Karpas-422 (cell line): ENCODE measurements at regions not wholly inside any gene's neighbourhood (a gene's known extent, or its start where the extent isn't known, plus 50 kb on each side); places are given as distances from the start of the nearest gene placed in this dataset.

Source experiments
- DNase-seq: peaks from one replicate; pipeline ENCODE4 v3.0.0-alpha.2; 2015
- H2AFZ ChIP-seq: fragments of 200-600 bp; sonication (generic); 2 replicates; pipeline ENCODE4 v1.6.1; 2014; ENCODE audit warnings: antibody characterized with exemption, low read length, mixed read lengths
- H3K27ac ChIP-seq: fragments of 200-600 bp; sonication (generic); 2 replicates; pipeline ENCODE4 v1.5.1; 2014; ENCODE audit warnings: mild to moderate bottlenecking, low read length, moderate library complexity
- H3K27me3 ChIP-seq: fragments of 200-600 bp; sonication (generic); 2 replicates; pipeline ENCODE4 v1.6.1; 2014; ENCODE audit warnings: low read length, mixed read lengths
- H3K36me3 ChIP-seq: fragments of 200-600 bp; sonication (generic); 2 replicates; pipeline ENCODE4 v1.6.1; 2014; ENCODE audit warnings: low read length, mixed read lengths; ENCODE audit not compliant: insufficient read depth
- H3K4me1 ChIP-seq: fragments of 200-600 bp; sonication (generic); 2 replicates; pipeline ENCODE4 v1.6.1; 2014; ENCODE audit warnings: mild to moderate bottlenecking, low read length, mixed read lengths
- H3K4me2 ChIP-seq: fragments of 200-600 bp; sonication (generic); 2 replicates; pipeline ENCODE4 v1.6.1; 2014; ENCODE audit warnings: low read length, low read depth, mild to moderate bottlenecking; ENCODE audit not compliant: poor library complexity, severe bottlenecking
- H3K4me3 ChIP-seq: fragments of 200-600 bp; sonication (generic); 2 replicates; pipeline ENCODE4 v1.5.1; 2014; ENCODE audit warnings: mild to moderate bottlenecking, antibody characterized with exemption, low read length, mixed read lengths
- H3K79me2 ChIP-seq: fragments of 200-600 bp; sonication (generic); 2 replicates; pipeline ENCODE4 v1.6.1; 2014; ENCODE audit warnings: mild to moderate bottlenecking, low read length, mixed read lengths
- H3K9ac ChIP-seq: fragments of 200-600 bp; sonication (generic); 2 replicates; pipeline ENCODE4 v1.6.0; 2014; ENCODE audit warnings: low read length
- H3K9me2 ChIP-seq: fragments of 200-600 bp; sonication (generic), shearing (Covaris generic); replicated peaks from 2 replicates; pipeline ENCODE4 v1.6.0; 2014; ENCODE audit warnings: mild to moderate bottlenecking, low read length, moderate library complexity; ENCODE audit not compliant: insufficient read depth
- H3K9me3 ChIP-seq: fragments of 300-700, 200-600 bp; sonication (generic); 2 replicates; pipeline ENCODE4 v1.6.1; 2014; ENCODE audit warnings: low read length, mixed read lengths
- H4K20me1 ChIP-seq: fragments of 200-600 bp; sonication (generic); 2 replicates; pipeline ENCODE4 v1.6.1; 2014; ENCODE audit warnings: mild to moderate bottlenecking, antibody characterized with exemption, low read length, low read depth; ENCODE audit not compliant: insufficient read depth

- Histone ChIP-seq H3K4me3 (peak overlapping the region; percentile 9; the same call in 1 of the 2 replicates), H3K4me2 (peak overlapping the region; percentile 49), H2AFZ (no peak overlapping the region), H3K9me3 (no peaks in the 10 kb centered on the region), H3K79me2 (no peaks in the 10 kb centered on the region), H3K9me2 (no peaks in the 10 kb centered on the region), H4K20me1 (no peaks in the 10 kb centered on the region; the same call in 1 of the 2 replicates), H3K27me3 (no peaks in the 10 kb centered on the region), H3K27ac (no peak overlapping the region), H3K9ac (no peak overlapping the region; the same call in 1 of the 2 replicates), H3K4me1 (peaks cover 34% of the 10 kb centered on the region), H3K36me3 (no peaks in the 10 kb centered on the region)
- DNase-seq, result peak; percentile 85
Measured at GRCh38 chr1:17970757-17971156, 136.8 kb upstream of the IGSF21 start.

GRCh38 chr1:17973694-17974093, 133.9 kb upstream of the IGSF21 start:
- no peaks in the 10 kb centered on the region for H3K27me3 ChIP-seq

GRCh38 chr1:17976854-17977253, 130.7 kb upstream of the IGSF21 start:
- DNase-seq, result no peak
- Histone ChIP-seq H3K9me2 (no peaks in the 10 kb centered on the region), H3K27me3 (no peaks in the 10 kb centered on the region)

More at GRCh38 chr1:17973694-17974093, 133.9 kb upstream of the IGSF21 start:
- Histone ChIP-seq H3K9me2 (no peaks in the 10 kb centered on the region), H3K27ac (no peak overlapping the region), H3K9ac (no peak overlapping the region), H3K4me1 (peaks cover 21% of the 10 kb centered on the region), H3K36me3 (no peaks in the 10 kb centered on the region), H3K4me2 (no peak overlapping the region), H2AFZ (no peak overlapping the region), H3K9me3 (no peaks in the 10 kb centered on the region), H3K79me2 (no peaks in the 10 kb centered on the region), H3K4me3 (no peak overlapping the region), H4K20me1 (no peaks in the 10 kb centered on the region; the same call in 1 of the 2 replicates)
- no peak for DNase-seq

GRCh38 chr1:17978016-17978415, 129.6 kb upstream of the IGSF21 start:
- H3K27me3 ChIP-seq, result no peaks in the 10 kb centered on the region
- H2AFZ ChIP-seq, result no peak overlapping the region
- no peak overlapping the region for H3K4me2 ChIP-seq
- no peaks in the 10 kb centered on the region for H3K36me3 ChIP-seq
- H3K4me1 ChIP-seq, result peaks cover 8% of the 10 kb centered on the region
- H4K20me1 ChIP-seq, result no peaks in the 10 kb centered on the region
- no peak overlapping the region for H3K9ac ChIP-seq
- H3K4me3 ChIP-seq, result no peak overlapping the region
- no peaks in the 10 kb centered on the region for H3K9me2 ChIP-seq
- no peak overlapping the region for H3K27ac ChIP-seq
- no peak for DNase-seq
- H3K9me3 ChIP-seq, result no peaks in the 10 kb centered on the region
- no peaks in the 10 kb centered on the region for H3K79me2 ChIP-seq

More at GRCh38 chr1:17976854-17977253, 130.7 kb upstream of the IGSF21 start:
- Histone ChIP-seq H2AFZ (no peak overlapping the region), H3K79me2 (no peaks in the 10 kb centered on the region), H4K20me1 (no peaks in the 10 kb centered on the region), H3K9me3 (no peaks in the 10 kb centered on the region), H3K27ac (no peak overlapping the region), H3K36me3 (no peaks in the 10 kb centered on the region), H3K4me2 (no peak overlapping the region), H3K9ac (no peak overlapping the region), H3K4me1 (peaks cover 9% of the 10 kb centered on the region), H3K4me3 (no peak overlapping the region)

GRCh38 chr1:17979815-17980214, 127.8 kb upstream of the IGSF21 start:
- Histone ChIP-seq H3K9me3 (no peaks in the 10 kb centered on the region), H3K4me1 (peaks cover 8% of the 10 kb centered on the region)
- no peak for DNase-seq

GRCh38 chr1:17982197-17982596, 125.4 kb upstream of the IGSF21 start:
- Histone ChIP-seq H3K36me3 (no peaks in the 10 kb centered on the region), H3K9me2 (no peaks in the 10 kb centered on the region), H3K27me3 (no peaks in the 10 kb centered on the region), H2AFZ (no peak overlapping the region), H3K9ac (no peak overlapping the region), H3K4me3 (no peak overlapping the region), H4K20me1 (no peaks in the 10 kb centered on the region), H3K4me1 (peaks cover 8% of the 10 kb centered on the region), H3K4me2 (no peak overlapping the region), H3K27ac (no peak overlapping the region), H3K9me3 (no peaks in the 10 kb centered on the region), H3K79me2 (no peaks in the 10 kb centered on the region)
- no peak for DNase-seq

More at GRCh38 chr1:17979815-17980214, 127.8 kb upstream of the IGSF21 start:
- Histone ChIP-seq H3K27ac (no peak overlapping the region), H3K4me3 (no peak overlapping the region), H3K79me2 (no peaks in the 10 kb centered on the region), H3K4me2 (no peak overlapping the region), H3K27me3 (no peaks in the 10 kb centered on the region), H3K9ac (no peak overlapping the region), H2AFZ (no peak overlapping the region), H4K20me1 (no peaks in the 10 kb centered on the region), H3K9me2 (no peaks in the 10 kb centered on the region), H3K36me3 (no peaks in the 10 kb centered on the region)

- no peaks in the 10 kb centered on the region for H3K79me2 ChIP-seq
- H3K9me2 ChIP-seq, result no peaks in the 10 kb centered on the region
- no peak overlapping the region for H2AFZ ChIP-seq
- H3K4me3 ChIP-seq, result no peak overlapping the region
- no peaks in the 10 kb centered on the region for H3K9me3 ChIP-seq
- H3K36me3 ChIP-seq, result no peaks in the 10 kb centered on the region
- H3K27ac ChIP-seq, result no peak overlapping the region
- no peaks in the 10 kb centered on the region for H4K20me1 ChIP-seq
- H3K4me1 ChIP-seq, result peaks cover 6% of the 10 kb centered on the region
- H3K27me3 ChIP-seq, result no peaks in the 10 kb centered on the region
- H3K4me2 ChIP-seq, result no peak overlapping the region
- peak; percentile 83 for DNase-seq
- H3K9ac ChIP-seq, result no peak overlapping the region
Measured at GRCh38 chr1:17984583-17984982, 123.0 kb upstream of the IGSF21 start.

- Histone ChIP-seq H3K4me1 (no peaks in the 10 kb centered on the region), H4K20me1 (no peaks in the 10 kb centered on the region), H2AFZ (no peak overlapping the region), H3K9me2 (no peaks in the 10 kb centered on the region), H3K27me3 (no peaks in the 10 kb centered on the region), H3K27ac (no peak overlapping the region), H3K79me2 (no peaks in the 10 kb centered on the region), H3K4me2 (no peak overlapping the region), H3K9ac (no peak overlapping the region), H3K9me3 (no peaks in the 10 kb centered on the region), H3K36me3 (no peaks in the 10 kb centered on the region), H3K4me3 (no peak overlapping the region)
- no peak for DNase-seq
Measured at GRCh38 chr1:17986156-17986555, 121.4 kb upstream of the IGSF21 start.

GRCh38 chr1:17990401-17990800, 117.2 kb upstream of the IGSF21 start:
- Histone ChIP-seq H3K4me2 (no peak overlapping the region), H3K27ac (no peak overlapping the region), H3K79me2 (no peaks in the 10 kb centered on the region), H4K20me1 (no peaks in the 10 kb centered on the region), H3K27me3 (no peaks in the 10 kb centered on the region), H3K36me3 (no peaks in the 10 kb centered on the region), H2AFZ (no peak overlapping the region), H3K4me3 (no peak overlapping the region), H3K4me1 (no peaks in the 10 kb centered on the region), H3K9me2 (no peaks in the 10 kb centered on the region), H3K9ac (no peak overlapping the region), H3K9me3 (no peaks in the 10 kb centered on the region)
- no peak for DNase-seq
